SK-N-SH (cell line): ENCODE measurements at regions not wholly inside any gene's neighbourhood (a gene's known extent, or its start where the extent isn't known, plus 50 kb on each side); places are given as distances from the start of the nearest gene placed in this dataset.

Experiments used
- CTCF ChIA-PET: fragments of 300-600, 350-600 bp; formaldehyde crosslinking; extraction: SDS; loops from one replicate; lab custom pipeline; 2021; lab: Yijun Ruan, JAX
- POLR2A ChIA-PET: fragments of 350-600 bp; sonication (Branson Sonifier 250); formaldehyde crosslinking; extraction: SDS; loops from one replicate; lab custom pipeline; 2020; ENCODE audit warnings: antibody characterized with exemption, inconsistent platforms; lab: Yijun Ruan, JAX
- DNase-seq: peaks from one replicate; pipeline ENCODE4 v3.0.0; 2012
- H2AFZ ChIP-seq: fragments of 200-600 bp; sonication (generic); 2 replicates; pipeline ENCODE4 v1.8.1; 2016; ENCODE audit warnings: antibody characterized with exemption, mild to moderate bottlenecking, low read depth
- H3F3A ChIP-seq: fragments of 200-600 bp; sonication (generic); replicated peaks from 2 replicates; pipeline ENCODE3; 2016; ENCODE audit warnings: antibody characterized with exemption, mild to moderate bottlenecking; ENCODE audit not compliant: insufficient read depth
- H3K27ac ChIP-seq, 2 experiments: fragments of 200-500 bp in 1 of 2; fragments of 200-600 bp in 1 of 2; sonication (Bioruptor generic) in 1 of 2; sonication (generic), shearing (Covaris generic) in 1 of 2; 2 replicates each; pipeline versions ENCODE4 v1.5.1 to v1.6.1; 2014 to 2016; ENCODE audit warnings: low read depth in 2 of 2, inconsistent platforms in 1 of 2, low read length in 1 of 2, mild to moderate bottlenecking in 1 of 2, mixed read lengths in 1 of 2
- H3K27me3 ChIP-seq: fragments of 200-600 bp; sonication (generic), shearing (Covaris generic); 2 replicates; pipeline ENCODE4 v1.6.1; 2016; ENCODE audit warnings: mixed run types; ENCODE audit not compliant: insufficient read depth
- H3K36me3 ChIP-seq, 2 experiments: fragments of 200-500 bp in 1 of 2; fragments of 200-600 bp in 1 of 2; sonication (Bioruptor generic) in 1 of 2; sonication (generic) in 1 of 2; replicated peaks in 1 of 2; 2 replicates each; pipeline versions ENCODE3 to v1.5.1; 2014 to 2016; ENCODE audit warnings: low read length in 1 of 2, mild to moderate bottlenecking in 1 of 2; ENCODE audit not compliant: insufficient read depth in 2 of 2, control insufficient read depth in 1 of 2
- H3K4me1 ChIP-seq, 2 experiments: fragments of 200-500 bp in 1 of 2; fragments of 200-600 bp in 1 of 2; sonication (Bioruptor generic) in 1 of 2; sonication (generic), shearing (Covaris generic) in 1 of 2; 2 replicates each; pipeline versions ENCODE4 v1.5.1 to v1.6.1; 2014 to 2016; ENCODE audit warnings: low read depth in 1 of 2, low read length in 1 of 2, mixed run types in 1 of 2; ENCODE audit not compliant: insufficient read depth in 2 of 2, control insufficient read depth in 1 of 2
- H3K4me2 ChIP-seq: fragments of 200-600 bp; sonication (generic), shearing (Covaris generic); 2 replicates; pipeline ENCODE4 v1.6.1; 2017; ENCODE audit warnings: mixed run types
- H3K4me3 ChIP-seq, 2 experiments: fragments of 200-500 bp in 1 of 2; fragments of 200-600 bp in 1 of 2; sonication (Bioruptor generic) in 1 of 2; sonication (generic), shearing (Covaris generic) in 1 of 2; 2 replicates each; pipeline versions ENCODE4 v1.5.1 to v1.8.1; 2014 to 2016; ENCODE audit warnings: low read depth in 2 of 2, inconsistent platforms in 1 of 2, low read length in 1 of 2, mild to moderate bottlenecking in 1 of 2, mixed read lengths in 1 of 2, moderate library complexity in 1 of 2
- H3K79me2 ChIP-seq: fragments of 200-600 bp; sonication (generic); 2 replicates; pipeline ENCODE4 v1.8.1; 2017; ENCODE audit warnings: mild to moderate bottlenecking; ENCODE audit not compliant: insufficient read depth
- H3K9ac ChIP-seq: fragments of 200-600 bp; sonication (generic); 2 replicates; pipeline ENCODE4 v1.6.1; 2017; ENCODE audit warnings: mixed run types
- H3K9me2 ChIP-seq: fragments of 200-600 bp; sonication (generic); 2 replicates; pipeline ENCODE4 v1.6.1; 2017; ENCODE audit warnings: mixed run types
- H3K9me3 ChIP-seq: fragments of 200-600 bp; sonication (generic); 2 replicates; pipeline ENCODE4 v1.6.1; 2017; ENCODE audit warnings: mixed run types, mild to moderate bottlenecking, moderate library complexity
- H4K20me1 ChIP-seq: fragments of 200-600 bp; sonication (generic); 2 replicates; pipeline ENCODE4 v1.6.1; 2017; ENCODE audit warnings: mild to moderate bottlenecking, mixed run types; ENCODE audit not compliant: insufficient read depth
- CHD2 ChIP-seq: fragments of 150-350 bp; IDR thresholded peaks from 2 replicates; pipeline ENCODE4 v1.6.1; 2018; ENCODE audit warnings: low read length; ENCODE audit not compliant: partially characterized antibody
- EZH2phosphoT487 ChIP-seq: fragments of 200-600 bp; sonication (generic); IDR thresholded peaks from 2 replicates; pipeline ENCODE4 v1.6.1; 2017; ENCODE audit warnings: low read depth, mixed run types, mild to moderate bottlenecking, antibody characterized with exemption, moderate library complexity, borderline replicate concordance
- FOXM1 ChIP-seq: IDR thresholded peaks from 2 replicates; pipeline ENCODE4 v1.4.0; 2012; ENCODE audit warnings: low read depth, mild to moderate bottlenecking
- GATA2 ChIP-seq: sonication (generic); formaldehyde crosslinking; IDR thresholded peaks from 2 replicates; pipeline ENCODE4 v1.5.0; 2020; ENCODE audit warnings: mild to moderate bottlenecking, missing genetic modification reagents
- MXI1 ChIP-seq: IDR thresholded peaks from 2 replicates; pipeline ENCODE4 v1.6.1; 2012; ENCODE audit warnings: mild to moderate bottlenecking, low read depth, low read length, improper control_type of control experiment
- NFIC ChIP-seq: IDR thresholded peaks from 2 replicates; pipeline ENCODE4 v1.4.0; 2012; ENCODE audit warnings: borderline replicate concordance
- NRF1 ChIP-seq: IDR thresholded peaks from 2 replicates; pipeline ENCODE4 v1.6.1; 2012; ENCODE audit warnings: low read depth, mild to moderate bottlenecking, low read length
- RCOR1 ChIP-seq: fragments of 150-350 bp; IDR thresholded peaks from 2 replicates; pipeline ENCODE4 v1.6.1; 2017; ENCODE audit warnings: antibody characterized with exemption, low read length
- RFX5 ChIP-seq: IDR thresholded peaks from 2 replicates; pipeline ENCODE4 v1.6.1; 2012; ENCODE audit warnings: mild to moderate bottlenecking, improper control_type of control experiment, low read length
- RXRA ChIP-seq: IDR thresholded peaks from 2 replicates; pipeline ENCODE4 v1.4.0; 2012; ENCODE audit warnings: low read depth, mild to moderate bottlenecking, borderline replicate concordance
- SMC3 ChIP-seq: IDR thresholded peaks from 2 replicates; pipeline ENCODE4 v1.6.1; 2012; ENCODE audit warnings: low read depth, low read length, improper control_type of control experiment
- TCF12 ChIP-seq: IDR thresholded peaks from 2 replicates; pipeline ENCODE4 v1.4.0; 2012
- TEAD4 ChIP-seq: IDR thresholded peaks from 2 replicates; pipeline ENCODE4 v1.4.0; 2012; ENCODE audit warnings: mild to moderate bottlenecking, borderline replicate concordance; ENCODE audit not compliant: insufficient read depth
- WGBS: methylation state at CpG from one replicate; pipeline ENCODE4 v1.1.6; 2017; ENCODE audit warnings: low lambda C conversion rate; 5-methylcytosine and 5-hydroxymethylcytosine counted together
- TF ChIP-seq, protein P1 (sequence below): IDR thresholded peaks from 2 replicates; pipeline ENCODE4 v1.4.0; 2012; ENCODE audit warnings: low read depth, borderline replicate concordance
- TF ChIP-seq, protein P2 (sequence below): fragments of 200-600 bp; sonication (generic); IDR thresholded peaks from 2 replicates; pipeline ENCODE4 v1.6.1; 2017; ENCODE audit warnings: antibody characterized with exemption, mild to moderate bottlenecking, moderate library complexity
- TF ChIP-seq, protein P3 (sequence below): fragments of 150-350 bp; IDR thresholded peaks from 2 replicates; pipeline ENCODE4 v1.6.1; 2016; ENCODE audit warnings: mild to moderate bottlenecking, low read depth, low read length
- TF ChIP-seq, protein P4 (sequence below): IDR thresholded peaks from 2 replicates; pipeline ENCODE4 v1.4.0; 2012; ENCODE audit warnings: low read depth
- TF ChIP-seq, protein P5 (sequence below): IDR thresholded peaks from 2 replicates; pipeline ENCODE4; 2012
- TF ChIP-seq, protein P6 (sequence below): IDR thresholded peaks from 2 replicates; pipeline ENCODE4 v1.4.0; 2012; ENCODE audit warnings: low read depth, borderline replicate concordance
- TF ChIP-seq, protein P7 (sequence below): IDR thresholded peaks from 2 replicates; pipeline ENCODE4 v1.6.1; 2012; ENCODE audit warnings: mild to moderate bottlenecking, low read depth, low read length, moderate library complexity

DNA sequence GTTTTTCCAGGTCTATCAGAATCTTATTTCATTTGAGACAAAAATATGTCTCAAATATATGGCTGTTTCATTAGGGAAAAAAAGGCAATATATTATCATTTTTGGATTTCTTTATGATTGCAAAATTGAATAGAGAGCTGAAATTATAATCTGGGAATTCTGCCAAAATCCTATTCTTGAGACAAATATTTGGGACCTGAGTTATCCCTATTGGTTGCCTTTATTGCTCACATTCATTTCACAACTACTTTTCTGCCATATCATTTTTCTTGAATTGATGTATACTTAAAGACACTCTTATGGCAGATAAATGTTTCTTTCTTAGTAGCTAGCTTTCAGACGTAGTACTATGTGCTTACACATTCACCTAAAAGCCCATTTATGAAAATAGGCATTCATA lies 241.6 kb upstream of the NOVA1 start:
- Histone ChIP-seq H2AFZ (no peak overlapping the region), H3K79me2 (no peaks in the 10 kb centered on the region), H3K27ac (no peak overlapping the region), H3K36me3 (no peaks in the 10 kb centered on the region), H3K9ac (no peak overlapping the region), H3K4me2 (no peak overlapping the region), H4K20me1 (no peaks in the 10 kb centered on the region), H3K9me3 (no peaks in the 10 kb centered on the region), H3F3A (no peaks in the 10 kb centered on the region), H3K27me3 (no peaks in the 10 kb centered on the region), H3K4me1 (no peaks in the 10 kb centered on the region; a peak in 1 of 4 replicates), H3K9me2 (no peaks in the 10 kb centered on the region), H3K4me3 (no peak overlapping the region)
- 12% methylated on average over 1 of the region's 1 CpG for WGBS
- TF ChIP-seq, protein P1, sequence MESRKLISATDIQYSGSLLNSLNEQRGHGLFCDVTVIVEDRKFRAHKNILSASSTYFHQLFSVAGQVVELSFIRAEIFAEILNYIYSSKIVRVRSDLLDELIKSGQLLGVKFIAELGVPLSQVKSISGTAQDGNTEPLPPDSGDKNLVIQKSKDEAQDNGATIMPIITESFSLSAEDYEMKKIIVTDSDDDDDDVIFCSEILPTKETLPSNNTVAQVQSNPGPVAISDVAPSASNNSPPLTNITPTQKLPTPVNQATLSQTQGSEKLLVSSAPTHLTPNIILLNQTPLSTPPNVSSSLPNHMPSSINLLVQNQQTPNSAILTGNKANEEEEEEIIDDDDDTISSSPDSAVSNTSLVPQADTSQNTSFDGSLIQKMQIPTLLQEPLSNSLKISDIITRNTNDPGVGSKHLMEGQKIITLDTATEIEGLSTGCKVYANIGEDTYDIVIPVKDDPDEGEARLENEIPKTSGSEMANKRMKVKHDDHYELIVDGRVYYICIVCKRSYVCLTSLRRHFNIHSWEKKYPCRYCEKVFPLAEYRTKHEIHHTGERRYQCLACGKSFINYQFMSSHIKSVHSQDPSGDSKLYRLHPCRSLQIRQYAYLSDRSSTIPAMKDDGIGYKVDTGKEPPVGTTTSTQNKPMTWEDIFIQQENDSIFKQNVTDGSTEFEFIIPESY, result no peak
- TF ChIP-seq RCOR1 (no peak), NRF1 (no peak), CHD2 (no peak), EZH2phosphoT487 (no peak), MXI1 (no peak), TEAD4 (no peak), NFIC (no peak), FOXM1 (no peak), GATA2 (CRISPR knock-in tag) (no peak), TCF12 (no peak), SMC3 (no peak), RXRA (no peak), RFX5 (no peak)
- TF ChIP-seq, protein P2, sequence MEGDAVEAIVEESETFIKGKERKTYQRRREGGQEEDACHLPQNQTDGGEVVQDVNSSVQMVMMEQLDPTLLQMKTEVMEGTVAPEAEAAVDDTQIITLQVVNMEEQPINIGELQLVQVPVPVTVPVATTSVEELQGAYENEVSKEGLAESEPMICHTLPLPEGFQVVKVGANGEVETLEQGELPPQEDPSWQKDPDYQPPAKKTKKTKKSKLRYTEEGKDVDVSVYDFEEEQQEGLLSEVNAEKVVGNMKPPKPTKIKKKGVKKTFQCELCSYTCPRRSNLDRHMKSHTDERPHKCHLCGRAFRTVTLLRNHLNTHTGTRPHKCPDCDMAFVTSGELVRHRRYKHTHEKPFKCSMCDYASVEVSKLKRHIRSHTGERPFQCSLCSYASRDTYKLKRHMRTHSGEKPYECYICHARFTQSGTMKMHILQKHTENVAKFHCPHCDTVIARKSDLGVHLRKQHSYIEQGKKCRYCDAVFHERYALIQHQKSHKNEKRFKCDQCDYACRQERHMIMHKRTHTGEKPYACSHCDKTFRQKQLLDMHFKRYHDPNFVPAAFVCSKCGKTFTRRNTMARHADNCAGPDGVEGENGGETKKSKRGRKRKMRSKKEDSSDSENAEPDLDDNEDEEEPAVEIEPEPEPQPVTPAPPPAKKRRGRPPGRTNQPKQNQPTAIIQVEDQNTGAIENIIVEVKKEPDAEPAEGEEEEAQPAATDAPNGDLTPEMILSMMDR, result no peak
- TF ChIP-seq, protein P3, sequence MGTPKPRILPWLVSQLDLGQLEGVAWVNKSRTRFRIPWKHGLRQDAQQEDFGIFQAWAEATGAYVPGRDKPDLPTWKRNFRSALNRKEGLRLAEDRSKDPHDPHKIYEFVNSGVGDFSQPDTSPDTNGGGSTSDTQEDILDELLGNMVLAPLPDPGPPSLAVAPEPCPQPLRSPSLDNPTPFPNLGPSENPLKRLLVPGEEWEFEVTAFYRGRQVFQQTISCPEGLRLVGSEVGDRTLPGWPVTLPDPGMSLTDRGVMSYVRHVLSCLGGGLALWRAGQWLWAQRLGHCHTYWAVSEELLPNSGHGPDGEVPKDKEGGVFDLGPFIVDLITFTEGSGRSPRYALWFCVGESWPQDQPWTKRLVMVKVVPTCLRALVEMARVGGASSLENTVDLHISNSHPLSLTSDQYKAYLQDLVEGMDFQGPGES, result no peak
- TF ChIP-seq, protein P4, sequence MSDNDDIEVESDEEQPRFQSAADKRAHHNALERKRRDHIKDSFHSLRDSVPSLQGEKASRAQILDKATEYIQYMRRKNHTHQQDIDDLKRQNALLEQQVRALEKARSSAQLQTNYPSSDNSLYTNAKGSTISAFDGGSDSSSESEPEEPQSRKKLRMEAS, result no peak
- TF ChIP-seq, protein P5, sequence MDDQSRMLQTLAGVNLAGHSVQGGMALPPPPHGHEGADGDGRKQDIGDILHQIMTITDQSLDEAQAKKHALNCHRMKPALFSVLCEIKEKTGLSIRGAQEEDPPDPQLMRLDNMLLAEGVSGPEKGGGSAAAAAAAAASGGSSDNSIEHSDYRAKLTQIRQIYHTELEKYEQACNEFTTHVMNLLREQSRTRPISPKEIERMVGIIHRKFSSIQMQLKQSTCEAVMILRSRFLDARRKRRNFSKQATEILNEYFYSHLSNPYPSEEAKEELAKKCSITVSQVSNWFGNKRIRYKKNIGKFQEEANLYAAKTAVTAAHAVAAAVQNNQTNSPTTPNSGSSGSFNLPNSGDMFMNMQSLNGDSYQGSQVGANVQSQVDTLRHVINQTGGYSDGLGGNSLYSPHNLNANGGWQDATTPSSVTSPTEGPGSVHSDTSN, result no peak
- TF ChIP-seq, protein P6, sequence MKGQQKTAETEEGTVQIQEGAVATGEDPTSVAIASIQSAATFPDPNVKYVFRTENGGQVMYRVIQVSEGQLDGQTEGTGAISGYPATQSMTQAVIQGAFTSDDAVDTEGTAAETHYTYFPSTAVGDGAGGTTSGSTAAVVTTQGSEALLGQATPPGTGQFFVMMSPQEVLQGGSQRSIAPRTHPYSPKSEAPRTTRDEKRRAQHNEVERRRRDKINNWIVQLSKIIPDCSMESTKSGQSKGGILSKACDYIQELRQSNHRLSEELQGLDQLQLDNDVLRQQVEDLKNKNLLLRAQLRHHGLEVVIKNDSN, result no peak
- TF ChIP-seq, protein P7, sequence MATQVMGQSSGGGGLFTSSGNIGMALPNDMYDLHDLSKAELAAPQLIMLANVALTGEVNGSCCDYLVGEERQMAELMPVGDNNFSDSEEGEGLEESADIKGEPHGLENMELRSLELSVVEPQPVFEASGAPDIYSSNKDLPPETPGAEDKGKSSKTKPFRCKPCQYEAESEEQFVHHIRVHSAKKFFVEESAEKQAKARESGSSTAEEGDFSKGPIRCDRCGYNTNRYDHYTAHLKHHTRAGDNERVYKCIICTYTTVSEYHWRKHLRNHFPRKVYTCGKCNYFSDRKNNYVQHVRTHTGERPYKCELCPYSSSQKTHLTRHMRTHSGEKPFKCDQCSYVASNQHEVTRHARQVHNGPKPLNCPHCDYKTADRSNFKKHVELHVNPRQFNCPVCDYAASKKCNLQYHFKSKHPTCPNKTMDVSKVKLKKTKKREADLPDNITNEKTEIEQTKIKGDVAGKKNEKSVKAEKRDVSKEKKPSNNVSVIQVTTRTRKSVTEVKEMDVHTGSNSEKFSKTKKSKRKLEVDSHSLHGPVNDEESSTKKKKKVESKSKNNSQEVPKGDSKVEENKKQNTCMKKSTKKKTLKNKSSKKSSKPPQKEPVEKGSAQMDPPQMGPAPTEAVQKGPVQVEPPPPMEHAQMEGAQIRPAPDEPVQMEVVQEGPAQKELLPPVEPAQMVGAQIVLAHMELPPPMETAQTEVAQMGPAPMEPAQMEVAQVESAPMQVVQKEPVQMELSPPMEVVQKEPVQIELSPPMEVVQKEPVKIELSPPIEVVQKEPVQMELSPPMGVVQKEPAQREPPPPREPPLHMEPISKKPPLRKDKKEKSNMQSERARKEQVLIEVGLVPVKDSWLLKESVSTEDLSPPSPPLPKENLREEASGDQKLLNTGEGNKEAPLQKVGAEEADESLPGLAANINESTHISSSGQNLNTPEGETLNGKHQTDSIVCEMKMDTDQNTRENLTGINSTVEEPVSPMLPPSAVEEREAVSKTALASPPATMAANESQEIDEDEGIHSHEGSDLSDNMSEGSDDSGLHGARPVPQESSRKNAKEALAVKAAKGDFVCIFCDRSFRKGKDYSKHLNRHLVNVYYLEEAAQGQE, result no peak
- DNase-seq, result no peak
- POLR2A ChIA-PET, result no interaction called here
- CTCF ChIA-PET, result no interaction called here
